Loucy (cell line): ENCODE measurements at regions not wholly inside any gene's neighbourhood (a gene's known extent, or its start where the extent isn't known, plus 50 kb on each side); places are given as distances from the start of the nearest gene placed in this dataset.

ENCODE experiments used
- CTCF ChIP-seq: fragments of 200-600 bp; sonication (generic); conservative IDR thresholded peaks from 2 replicates; pipeline ENCODE4 v1.5.1; 2014; ENCODE audit warnings: mild to moderate bottlenecking, antibody characterized with exemption, low read length
- EZH2phosphoT487 ChIP-seq: fragments of 200-600 bp; IDR thresholded peaks from 2 replicates; pipeline ENCODE4 v1.6.1; 2018; ENCODE audit warnings: antibody characterized with exemption, mild to moderate bottlenecking, moderate library complexity, borderline replicate concordance

DNA sequence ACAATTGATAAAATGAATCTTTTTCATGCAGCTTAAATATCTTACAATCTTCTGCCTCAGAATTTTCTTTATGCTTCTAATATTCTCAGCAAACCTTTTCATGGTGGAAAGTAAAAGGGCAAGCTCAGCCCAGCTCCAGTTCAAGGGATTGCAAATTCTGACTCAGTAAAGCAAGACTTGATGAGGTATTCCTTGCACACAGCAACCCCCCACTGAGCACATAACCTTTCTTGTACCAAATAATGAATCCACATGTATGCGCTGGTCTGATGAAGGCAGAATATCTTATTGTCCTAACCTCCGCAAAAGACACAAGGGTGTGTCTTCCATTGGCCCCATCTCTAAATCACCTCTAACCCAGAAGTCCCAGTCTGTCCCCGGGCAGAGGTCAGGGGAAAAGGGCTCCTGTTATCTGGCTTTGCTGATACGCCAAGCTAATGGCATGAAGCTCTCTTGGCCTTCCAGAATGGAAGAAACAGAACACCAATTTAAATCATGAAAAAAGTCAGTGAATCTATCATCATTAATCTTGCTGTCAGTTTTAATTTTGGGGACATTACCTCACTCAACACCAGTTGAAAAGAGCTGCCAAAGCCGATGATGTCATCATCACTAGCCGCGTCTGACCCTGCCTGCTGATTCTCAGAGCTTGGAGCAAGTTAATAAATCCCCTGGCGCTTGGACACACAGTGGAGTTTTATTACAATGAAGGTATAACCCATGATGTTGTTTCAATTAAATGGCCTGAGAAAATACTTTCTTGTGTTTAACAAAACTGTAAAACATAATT is 592.5 kb upstream of the CLINT1 start:
- TF ChIP-seq CTCF (no peak), EZH2phosphoT487 (no peak)
